GM23338 (cell line): ENCODE measurements at regions not wholly inside any gene's neighbourhood (a gene's known extent, or its start where the extent isn't known, plus 50 kb on each side); places are given as distances from the start of the nearest gene placed in this dataset.
"Not testable (repeated sequence)": the region's sequence is repeated elsewhere in the genome, so short reads cannot be mapped to it uniquely, and the experiment has no call there.

ENCODE experiments used
- CTCF ChIP-seq, 2 experiments: fragments of 200-600 bp in 1 of 2; sonication (generic) in 1 of 2; conservative IDR thresholded peaks; 2 replicates each; pipeline versions ENCODE4 v1.5.1 to v1.6.1; 2016 to 2017; ENCODE audit warnings: antibody characterized with exemption in 2 of 2, low read depth in 2 of 2, mild to moderate bottlenecking in 2 of 2, moderate library complexity in 1 of 2
- EZH2 ChIP-seq: fragments of 200-600 bp; sonication (generic); IDR thresholded peaks from one replicate; pipeline ENCODE4 v1.8.0; 2017; ENCODE audit warnings: antibody characterized with exemption, mild to moderate bottlenecking, low read depth; ENCODE audit not compliant: unreplicated experiment
- EZH2phosphoT487 ChIP-seq: fragments of 200-600 bp; sonication (generic); IDR thresholded peaks from one replicate; pipeline ENCODE4 v1.8.1; 2018; ENCODE audit warnings: antibody characterized with exemption; ENCODE audit not compliant: unreplicated experiment

GRCh38 chr7:56813975-56814374 lies 318.3 kb downstream of the ZNF479 start:
- TF ChIP-seq CTCF (conservative IDR thresholded peaks at IDR 0.05; ENCODE audit: low read depth in 2 of 2); EZH2phosphoT487; EZH2: not testable (repeated sequence)
